NCI-H1105 treated with DMSO at 0.1 percent for 48 hours (cell line): ENCODE measurements at regions not wholly inside any gene's neighbourhood (a gene's known extent, or its start where the extent isn't known, plus 50 kb on each side); places are given as distances from the start of the nearest gene placed in this dataset.
"Not testable (repeated sequence)": the region's sequence is repeated elsewhere in the genome, so short reads cannot be mapped to it uniquely, and the experiment has no call there.

ENCODE experiments used
- DNase-seq: peaks from one replicate; lab custom pipeline; 2025; lab: John Stamatoyannopoulos, UW

DNA sequence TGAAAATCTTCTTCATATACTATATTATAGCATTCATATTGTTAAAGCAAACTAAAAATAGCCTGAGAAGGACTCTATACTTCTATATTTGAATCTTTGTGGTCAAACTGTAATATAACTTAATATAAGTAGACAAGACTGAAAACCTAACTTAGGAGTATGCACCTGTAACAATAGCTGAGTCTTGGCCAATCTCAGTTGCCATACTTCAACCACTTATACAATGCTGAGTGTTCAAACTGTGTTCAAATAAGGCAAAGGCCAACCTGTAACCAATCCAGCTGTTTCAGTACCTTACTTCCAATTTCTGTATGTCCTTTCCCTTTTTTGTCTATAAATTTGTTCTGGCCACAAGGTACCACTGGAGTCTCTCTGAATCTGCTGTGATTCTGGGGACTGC, 1360.8 kb upstream of the CDH9 start:
- DNase-seq, result no peak

DNA sequence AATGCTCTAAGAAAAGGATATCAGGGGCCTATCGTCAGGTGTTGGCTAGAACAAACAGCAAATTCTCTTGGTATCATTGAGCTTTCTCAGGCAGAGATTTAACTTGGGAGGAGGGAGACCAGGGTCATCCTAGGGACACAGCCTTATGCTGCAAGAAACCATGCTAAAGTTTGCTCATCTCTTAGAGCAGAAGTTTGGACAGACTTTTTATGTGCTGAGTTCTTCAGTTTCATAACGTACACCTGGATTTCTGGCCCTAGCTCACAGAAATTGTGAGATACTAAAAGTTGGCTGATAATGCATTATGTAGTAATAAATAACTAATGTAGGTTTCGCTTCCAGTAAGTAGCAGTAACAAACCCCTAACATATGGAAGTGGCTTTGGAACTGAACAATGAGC, 1359.8 kb upstream of the CDH9 start:
- no peak for DNase-seq

DNA sequence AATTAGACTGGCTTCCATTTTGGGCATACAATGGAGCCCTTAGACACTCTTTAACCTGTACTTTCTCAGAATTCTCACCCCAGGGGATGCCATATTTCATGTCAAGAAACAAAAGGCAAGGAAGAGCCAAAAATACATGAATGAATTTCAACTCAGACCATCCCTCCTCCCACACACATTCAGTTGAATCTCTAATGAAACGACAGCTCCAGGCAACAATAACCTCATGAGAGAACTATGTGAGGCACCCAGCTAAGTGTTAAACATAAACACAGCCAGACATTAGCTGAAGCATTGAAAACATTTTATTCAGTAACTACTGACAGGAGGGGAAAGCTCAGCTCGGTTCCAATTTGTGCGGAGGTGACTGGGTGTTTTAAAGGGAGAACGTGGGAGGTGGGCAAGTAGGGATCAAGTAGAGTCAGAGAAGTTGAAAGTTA, 1359.1 kb upstream of the CDH9 start:
- DNase-seq, result no peak

DNA sequence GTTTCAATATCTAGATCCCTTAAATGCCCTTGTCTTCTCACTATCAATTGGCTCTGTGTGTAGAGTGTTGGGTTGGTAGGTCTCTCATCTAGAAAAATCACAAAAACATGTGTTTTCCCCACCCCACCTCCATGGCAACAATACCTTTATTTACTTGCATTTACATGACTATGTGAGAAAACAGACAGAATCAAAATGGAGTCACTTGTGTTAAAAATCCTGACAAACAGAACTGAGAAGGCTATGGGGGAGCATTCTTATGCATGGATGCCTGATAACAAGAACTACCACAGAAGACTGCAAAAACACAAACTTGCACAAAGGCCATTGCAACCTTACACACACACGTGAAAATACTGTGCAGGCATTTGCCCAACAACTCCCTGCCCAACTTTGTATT, 1352.9 kb upstream of the CDH9 start:
- DNase-seq, result no peak

DNA sequence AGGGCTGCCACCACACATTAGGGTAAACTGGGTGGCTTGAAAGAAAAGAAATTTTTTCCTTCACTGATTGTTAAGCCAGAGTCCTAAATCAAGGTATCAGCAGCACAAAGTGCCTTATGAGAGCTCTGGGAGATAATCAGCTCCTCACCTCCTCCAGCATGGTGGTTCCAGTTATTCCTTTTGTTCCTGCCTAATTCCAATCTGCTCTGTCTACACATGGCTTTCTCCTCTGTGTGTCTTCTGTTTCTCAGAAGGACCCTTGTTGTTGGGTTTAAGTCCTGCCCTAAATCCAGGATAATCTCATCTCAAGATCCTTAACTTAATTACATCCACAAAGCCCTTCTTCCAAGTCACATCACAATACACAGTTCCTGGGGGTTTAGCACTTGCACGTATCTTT, 1352.0 kb upstream of the CDH9 start:
- DNase-seq, result no peak

DNA sequence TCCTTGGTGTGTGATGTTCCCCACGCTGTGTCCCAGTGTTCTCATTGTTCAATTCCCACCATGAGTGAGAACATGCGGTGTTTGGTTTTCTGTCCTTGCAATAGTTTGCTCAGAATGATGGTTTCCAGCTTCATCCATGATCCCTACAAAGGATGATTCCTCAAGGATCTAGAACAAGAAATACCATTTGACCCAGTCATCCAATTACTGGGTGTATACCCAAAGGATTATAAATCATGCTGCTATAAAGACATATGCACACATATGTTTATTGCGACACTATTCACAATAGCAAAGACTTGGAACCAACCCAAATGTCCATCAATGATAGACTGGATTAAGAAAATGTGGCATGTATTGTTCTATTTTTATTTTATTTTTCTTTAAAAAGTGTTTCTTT, 1351.3 kb upstream of the CDH9 start:
- DNase-seq, result not testable (repeated sequence)

DNA sequence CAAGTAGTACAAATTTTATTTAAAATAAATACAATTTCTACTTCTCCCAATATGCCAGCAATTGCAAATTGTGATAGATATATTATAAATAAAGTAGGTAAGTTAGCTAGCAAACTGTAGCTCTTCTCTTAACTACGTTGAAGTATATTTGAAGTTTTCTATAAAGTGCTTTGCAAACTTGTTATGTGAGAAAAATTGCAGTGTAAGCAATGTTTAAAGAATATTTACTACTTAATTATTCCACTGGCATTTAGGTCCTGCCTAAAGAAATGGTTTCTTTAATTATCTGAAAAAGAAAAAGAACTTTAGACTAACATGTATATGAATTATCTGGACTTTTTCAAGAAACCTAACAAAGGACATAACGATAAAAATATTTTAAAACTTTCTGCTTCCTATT, 1350.0 kb upstream of the CDH9 start:
- no peak for DNase-seq

DNA sequence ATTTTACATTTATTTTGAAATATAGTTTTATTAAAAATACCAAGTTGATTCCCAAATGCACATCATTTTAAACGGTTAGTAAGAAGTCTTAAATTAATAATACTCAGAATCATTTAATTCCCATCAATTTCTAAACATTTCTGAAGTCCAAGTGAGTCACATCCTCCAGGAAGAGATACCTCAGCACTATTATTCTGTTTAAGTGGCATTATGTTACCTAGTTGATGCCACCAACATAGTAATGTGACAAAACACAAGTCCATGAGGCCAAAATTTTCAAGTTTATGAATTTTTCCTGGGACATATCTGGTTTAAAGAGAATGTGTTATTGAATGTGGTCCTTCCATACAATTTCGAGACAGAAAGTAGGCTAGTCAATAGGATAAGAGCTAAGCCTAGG, 1348.3 kb upstream of the CDH9 start:
- DNase-seq, result no peak

DNA sequence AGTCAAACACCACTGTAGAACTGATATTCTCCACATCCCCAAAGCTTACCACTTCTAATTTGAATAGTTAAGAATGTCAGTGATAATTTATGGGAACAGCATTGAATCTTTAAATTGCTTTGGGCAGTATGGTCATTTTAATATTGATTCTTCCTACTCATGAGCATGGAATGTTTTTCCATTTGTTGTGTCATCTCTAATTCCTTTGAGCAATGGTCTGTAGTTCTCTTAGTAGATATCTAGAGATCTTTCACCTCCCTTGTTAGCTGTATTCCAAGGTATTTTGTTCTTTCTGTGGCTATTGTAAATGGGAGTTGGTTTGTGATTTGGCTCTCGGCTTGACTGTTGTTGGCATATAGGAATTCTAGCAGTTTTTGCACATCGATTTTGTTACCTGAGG, 1341.8 kb upstream of the CDH9 start:
- no peak for DNase-seq

DNA sequence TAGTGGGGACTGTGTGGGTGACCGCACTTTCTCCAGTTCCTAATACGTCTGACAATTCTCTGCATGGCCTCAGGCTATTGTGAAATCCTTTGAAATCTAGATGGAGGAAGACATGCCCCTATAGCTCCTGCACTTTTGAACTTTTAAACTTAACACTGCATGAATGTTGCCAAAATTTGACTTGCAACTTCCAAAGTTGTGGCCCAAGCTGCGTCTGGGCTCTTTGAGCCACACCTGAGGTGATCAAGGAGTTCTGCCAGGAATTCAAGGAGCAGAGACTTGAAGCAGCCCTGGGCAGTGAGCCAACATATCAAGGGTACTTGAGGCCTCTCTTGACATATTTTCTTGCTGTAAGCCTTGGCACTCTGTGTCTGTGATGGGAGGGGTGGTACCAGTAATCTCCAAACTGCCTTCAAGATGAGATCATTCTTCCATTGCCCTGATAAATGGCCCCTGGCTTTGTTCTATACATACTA, 1336.1 kb upstream of the CDH9 start:
- DNase-seq, result peak; percentile 74

DNA sequence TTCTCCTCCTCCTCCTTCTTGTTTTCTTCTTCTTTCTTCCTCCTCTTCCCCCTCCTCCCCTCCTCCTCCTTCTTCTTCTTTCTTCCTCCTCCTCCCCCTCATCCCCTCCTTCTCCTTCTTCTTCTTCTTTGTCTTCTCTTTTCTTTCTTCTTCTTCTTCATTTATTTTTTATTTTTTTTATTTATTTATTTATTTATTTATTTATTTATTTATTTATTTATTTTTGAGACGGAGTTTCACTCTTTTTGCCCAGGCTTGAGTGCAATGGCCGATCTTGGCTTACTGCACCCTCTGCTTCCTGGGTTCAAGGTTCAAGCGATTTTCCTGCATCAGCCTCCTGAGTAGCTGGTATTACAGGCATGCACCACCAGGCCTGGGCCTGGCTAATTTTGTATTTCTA, 1332.5 kb upstream of the CDH9 start:
- no peak for DNase-seq

DNA sequence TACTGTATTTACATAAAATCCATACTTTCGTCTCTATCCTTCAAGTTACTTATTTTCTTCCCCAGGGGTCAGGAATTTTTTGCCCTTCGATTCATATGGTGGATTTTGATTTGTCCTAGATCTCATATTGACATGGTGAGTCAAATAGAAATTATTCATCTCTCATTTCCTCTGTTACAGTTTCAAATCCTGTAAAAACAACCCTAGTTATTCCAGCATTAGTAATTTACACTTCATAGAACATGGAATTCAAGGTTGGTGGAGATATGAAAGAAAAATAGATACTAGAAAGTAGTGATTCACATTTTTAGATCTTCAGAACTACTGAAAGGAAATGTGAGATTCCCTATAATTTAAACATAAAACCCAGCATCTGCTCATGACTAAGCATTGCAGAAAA, 1331.0 kb upstream of the CDH9 start:
- no peak for DNase-seq

DNA sequence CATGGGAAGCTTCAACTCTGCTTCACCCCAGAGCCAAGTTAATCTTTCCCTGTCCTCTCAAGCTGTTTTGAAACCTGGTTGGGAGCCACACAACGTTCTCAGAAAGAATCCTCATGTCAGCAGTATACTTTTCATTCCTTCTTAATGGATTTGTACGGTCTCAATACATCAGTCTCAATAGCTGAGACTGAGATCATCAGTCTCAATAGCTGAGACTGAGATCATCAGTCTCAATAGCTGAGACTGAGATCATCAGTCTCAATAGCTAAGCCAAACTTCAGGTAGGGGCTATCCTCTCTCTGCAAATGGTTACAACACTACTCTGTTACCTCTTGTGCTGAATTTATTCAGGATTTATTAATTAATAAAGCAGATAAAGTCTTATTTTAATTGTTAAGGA, 1317.4 kb upstream of the CDH9 start:
- DNase-seq, result no peak

DNA sequence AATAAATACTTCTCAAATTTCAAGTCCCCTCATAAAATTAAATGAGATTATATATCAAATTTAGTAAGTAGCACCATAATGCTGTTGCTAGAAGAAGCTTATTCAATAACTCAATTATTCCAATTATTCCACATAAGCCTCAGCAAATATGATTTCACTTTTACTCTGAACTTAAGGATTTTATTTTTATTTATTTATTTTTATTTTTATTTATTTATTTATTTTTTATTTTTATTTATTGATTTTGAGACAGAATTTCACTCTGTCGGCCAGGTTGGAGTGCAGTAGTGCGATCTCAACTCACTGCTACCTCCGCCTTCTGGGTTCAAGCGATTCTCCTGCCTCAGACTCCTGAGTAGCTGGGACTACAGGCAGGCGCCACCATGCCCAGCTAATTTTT, 1308.3 kb upstream of the CDH9 start:
- DNase-seq, result no peak

DNA sequence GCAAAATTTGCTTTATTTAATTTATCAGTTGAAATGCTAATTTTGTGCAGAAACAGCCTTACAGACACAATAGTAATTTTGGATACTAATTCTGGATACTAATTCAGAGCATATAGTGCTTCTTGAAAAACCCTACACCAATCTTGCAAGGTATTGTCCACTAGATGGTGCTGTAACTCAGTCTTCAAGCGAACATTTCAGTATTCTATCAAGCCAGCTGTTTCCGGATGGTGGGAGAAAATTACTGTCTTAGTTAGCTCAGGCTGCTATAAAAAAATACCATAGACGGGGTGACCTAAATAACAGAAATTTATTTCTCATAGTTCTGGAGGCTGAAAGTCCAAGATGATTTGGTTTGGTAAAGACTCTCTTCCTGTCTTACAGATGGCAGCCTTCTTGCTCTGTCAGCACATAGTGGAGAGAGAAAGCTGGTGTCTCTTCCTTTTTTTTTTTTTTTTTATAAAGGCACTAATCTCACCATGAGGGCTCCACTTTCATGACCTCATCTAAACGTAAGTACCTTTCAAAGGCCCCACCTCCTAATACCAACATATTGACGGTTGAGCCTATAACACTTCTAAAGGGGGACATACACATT, 1306.5 kb upstream of the CDH9 start:
- no peak for DNase-seq

DNA sequence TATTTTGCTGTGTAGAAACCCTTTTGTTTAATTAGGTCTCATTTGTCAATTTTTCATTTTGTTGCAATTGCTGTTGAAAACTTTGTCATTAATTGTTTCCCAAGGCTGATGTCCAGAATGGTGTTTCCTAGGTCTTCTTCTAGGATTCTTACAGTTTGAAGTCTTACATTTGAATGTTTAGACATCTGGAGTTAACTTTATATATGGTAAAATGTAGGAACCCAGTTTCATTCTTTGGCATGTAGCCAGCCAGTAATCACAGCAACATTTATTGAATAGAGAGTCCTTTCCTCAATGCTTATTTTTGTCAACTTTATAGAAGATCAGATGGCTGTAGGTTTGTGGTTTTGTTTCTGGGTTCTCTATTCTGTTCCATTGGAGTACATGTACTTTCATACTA, 1290.8 kb upstream of the CDH9 start:
- DNase-seq, result no peak

DNA sequence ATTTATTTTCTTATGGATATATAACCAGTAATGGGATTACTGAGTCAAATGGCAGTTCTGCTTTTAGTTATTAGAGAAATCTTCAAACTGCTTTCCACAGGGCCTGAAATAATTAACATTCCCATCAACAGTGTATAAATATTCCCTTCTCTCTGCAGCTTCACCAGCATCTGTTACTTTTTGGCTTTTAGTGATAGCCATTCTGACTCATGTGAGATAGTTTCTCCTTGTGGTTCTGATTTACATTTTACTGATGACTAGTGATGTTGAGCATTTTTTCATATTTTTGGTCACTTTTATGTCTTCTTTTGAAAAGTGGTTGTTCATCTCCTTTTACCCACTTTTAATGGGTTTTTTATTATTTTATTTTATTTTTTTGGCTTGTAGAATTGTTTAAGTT, 1290.3 kb upstream of the CDH9 start:
- DNase-seq, result no peak

DNA sequence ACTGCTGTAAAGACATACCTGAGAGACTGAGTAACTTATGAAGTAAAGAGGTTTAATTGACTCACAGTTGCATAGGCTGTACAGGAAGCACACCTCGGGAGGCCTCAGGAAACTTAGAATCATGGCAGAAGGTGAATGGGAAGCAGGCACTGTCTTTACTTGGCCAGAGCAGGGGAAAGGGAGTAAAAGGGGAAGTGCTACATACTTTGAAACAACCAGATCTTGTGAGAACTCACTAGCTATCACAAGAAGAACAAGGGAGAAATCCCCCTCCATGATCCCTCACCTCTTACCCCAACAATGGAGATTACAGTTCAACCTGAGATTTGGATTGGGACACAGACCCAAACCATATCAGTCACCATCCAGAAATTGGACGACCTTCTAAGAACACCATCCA, 1285.8 kb upstream of the CDH9 start:
- DNase-seq, result no peak

DNA sequence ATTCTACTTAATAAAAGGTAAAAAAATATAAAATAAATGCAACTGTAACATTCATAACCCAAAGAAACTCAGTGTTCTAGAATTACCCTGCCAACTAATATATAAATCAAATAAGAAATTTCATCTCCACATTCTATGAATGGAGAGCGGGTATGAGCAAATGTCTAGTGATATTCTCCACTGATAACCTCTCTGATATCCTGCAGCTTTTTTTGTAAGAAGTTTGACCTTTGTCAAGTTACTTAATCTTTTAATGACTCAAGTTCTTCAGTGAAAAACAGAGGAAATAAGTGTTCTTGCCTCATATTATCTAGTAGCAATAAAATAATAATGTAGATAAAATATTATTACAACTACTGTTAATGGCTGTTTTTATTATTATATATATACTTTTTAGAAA, 1275.6 kb upstream of the CDH9 start:
- no peak for DNase-seq

DNA sequence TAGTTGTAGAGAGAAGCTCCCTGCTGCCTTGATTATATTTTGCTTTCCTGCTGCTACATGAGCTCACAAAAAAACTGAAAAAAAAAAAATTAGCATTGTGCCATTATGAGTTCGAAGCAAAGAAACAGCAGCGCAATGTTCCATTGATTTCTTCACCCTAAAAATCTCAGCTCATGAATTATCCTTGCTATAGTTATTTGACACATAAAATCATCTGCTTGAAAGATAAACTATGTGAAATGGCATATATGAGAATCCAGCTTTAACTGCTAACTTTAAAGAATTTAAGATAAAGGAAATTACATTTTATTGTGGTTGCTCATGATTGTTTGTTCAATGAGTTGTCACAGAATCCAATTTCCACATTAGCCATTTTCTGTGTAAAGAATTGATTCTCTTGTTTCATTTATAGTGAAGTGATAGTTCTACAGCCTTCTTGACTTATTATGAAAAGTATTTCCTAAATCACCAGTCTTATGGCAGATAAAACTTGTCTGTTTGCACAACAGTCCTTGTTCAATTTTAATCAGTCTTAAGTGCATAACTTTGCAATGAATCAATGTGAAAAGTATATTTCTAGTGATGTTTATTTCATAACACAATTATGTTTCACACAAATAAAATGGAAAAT, 1275.0 kb upstream of the CDH9 start:
- no peak for DNase-seq

DNA sequence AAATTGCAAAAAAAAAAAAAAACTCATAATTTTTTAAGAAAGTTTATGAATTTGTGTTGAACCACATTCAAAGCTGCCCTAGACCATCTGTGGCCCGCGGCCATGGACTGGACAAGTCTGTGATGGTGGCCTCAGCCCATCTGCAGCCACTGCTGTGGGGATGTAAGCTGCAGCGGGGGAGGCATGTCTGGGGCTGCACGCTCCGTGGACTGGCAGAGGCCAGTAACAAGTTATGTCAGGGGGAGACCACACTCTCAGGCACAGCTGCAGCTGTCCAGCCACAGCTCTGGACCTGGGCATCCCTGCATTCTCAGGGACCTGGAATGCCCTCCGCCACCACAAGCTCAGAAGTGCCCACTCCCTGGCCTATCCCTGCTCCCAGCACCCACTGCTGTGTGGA, 1272.3 kb upstream of the CDH9 start:
- DNase-seq, result no peak

DNA sequence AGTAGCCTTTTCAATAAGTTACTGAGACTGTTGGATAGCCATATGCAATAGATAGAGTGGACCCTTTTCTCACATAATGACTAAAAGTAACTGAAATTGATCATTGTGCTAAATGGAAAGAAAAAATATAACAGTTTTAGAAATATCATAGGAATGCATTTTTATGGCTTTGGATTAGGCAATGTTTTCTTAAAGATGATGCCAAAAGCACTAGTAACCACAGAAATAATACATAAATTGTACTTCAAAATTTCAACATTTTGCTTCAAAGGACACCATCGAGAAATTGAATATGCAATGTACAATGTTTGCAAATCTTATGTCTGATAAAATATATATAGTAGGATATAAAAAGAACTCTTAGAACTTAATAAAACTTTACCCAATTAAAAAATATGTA, 1267.5 kb upstream of the CDH9 start:
- no peak for DNase-seq

DNA sequence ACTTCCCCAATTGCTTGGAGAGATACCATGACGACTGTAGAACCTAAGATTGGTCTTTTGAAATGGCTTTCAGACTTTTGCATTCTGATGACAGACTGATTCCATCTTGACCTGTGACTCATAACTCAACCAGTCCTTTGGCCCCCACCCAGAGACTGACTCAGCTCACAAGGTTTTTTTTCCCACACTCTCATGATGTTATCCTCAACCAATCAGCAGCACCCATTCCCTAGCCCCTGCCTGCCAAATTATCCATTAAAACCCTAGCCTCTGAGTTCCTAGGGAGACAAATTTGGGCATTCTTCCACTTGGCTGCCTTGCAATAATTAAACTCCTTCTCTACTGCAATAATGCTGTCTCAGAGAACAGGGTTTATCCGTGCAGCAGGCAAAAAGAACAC, 1263.3 kb upstream of the CDH9 start:
- DNase-seq, result no peak

DNA sequence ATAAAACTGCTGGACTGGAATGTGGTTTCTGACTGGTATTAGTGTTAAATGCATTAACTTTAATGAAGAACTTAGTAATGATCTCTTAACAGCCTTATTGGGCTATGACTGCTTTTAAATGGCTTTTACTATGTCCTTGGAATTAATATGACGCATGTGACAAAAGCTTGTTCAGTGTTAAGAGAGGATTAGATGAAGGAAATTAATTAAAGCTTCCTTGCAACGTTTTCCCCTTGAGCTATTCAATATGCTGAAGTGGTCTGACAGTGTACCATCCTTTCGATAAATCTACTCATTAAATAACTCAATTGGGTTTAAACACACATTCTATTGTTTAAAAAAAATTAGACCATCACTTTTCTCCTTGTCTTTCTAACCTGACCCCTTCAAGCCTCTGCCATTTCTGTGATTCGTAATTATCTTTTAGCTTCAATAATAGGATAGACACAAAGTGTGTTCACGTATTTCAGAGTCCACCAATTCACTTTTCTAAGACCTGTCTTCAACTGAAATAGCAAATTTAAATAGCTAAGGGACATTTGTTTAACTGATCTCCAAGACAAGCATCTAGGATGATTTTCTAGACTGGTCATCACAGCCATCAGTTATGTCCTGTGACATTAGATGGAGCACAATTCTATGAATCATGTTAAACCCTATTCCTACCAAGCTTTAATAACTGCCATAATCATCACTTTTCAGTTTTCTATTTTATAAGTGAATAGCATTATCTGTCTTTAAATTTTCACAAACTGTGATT, 1258.0 kb upstream of the CDH9 start:
- DNase-seq, result no peak
